A549 (cell line): ENCODE measurements at regions not wholly inside any gene's neighbourhood (a gene's known extent, or its start where the extent isn't known, plus 50 kb on each side); places are given as distances from the start of the nearest gene placed in this dataset.
"Not testable (repeated sequence)": the region's sequence is repeated elsewhere in the genome, so short reads cannot be mapped to it uniquely, and the experiment has no call there.

Source experiments
- ATAC-seq, 2 experiments: fragments of 200-7000 bp in 1 of 2; fragments of >200 bp in 1 of 2; cut with Nextera tagmentation in 1 of 2; cut with Tn5 transposase in 1 of 2; 3 replicates each; pipeline versions ENCODE4 v1.8.0 to v1.9.1; 2018 to 2020; ENCODE audit warnings: mild to moderate bottlenecking in 1 of 2, moderate library complexity in 1 of 2
- CTCF ChIA-PET: fragments of 300-600 bp; sonication (Branson Sonifier 250); formaldehyde crosslinking; extraction: SDS; loops from one replicate; lab custom pipeline; 2021; ENCODE audit warnings: antibody characterized with exemption, inconsistent platforms; lab: Yijun Ruan, JAX
- POLR2A ChIA-PET: fragments of 350-600 bp; formaldehyde crosslinking; extraction: SDS; loops from one replicate; lab custom pipeline; 2021; ENCODE audit warnings: antibody characterized with exemption, inconsistent platforms; lab: Yijun Ruan, JAX
- DNase-seq, 2 experiments: peaks; one replicate each; pipeline versions ENCODE4 v3.0.0 to v3.0.0-alpha.2; 2011 to 2016; ENCODE audit warnings: low read depth in 1 of 2, low spot score in 1 of 2
- FAIRE-seq: peaks from 2 replicates; lab custom pipeline; 2011; peaks lifted over from hg19 to GRCh38; lab: Jason Lieb, UNC
- H3K27ac ChIP-seq, 2 experiments: fragments of >200 bp; sonication (Bioruptor Twin); formaldehyde crosslinking; 3 replicates each; pipeline ENCODE4 v1.5.1; 2016 to 2017
- H3K4me1 ChIP-seq: fragments of >200 bp; sonication (Bioruptor Twin); formaldehyde crosslinking; 3 replicates; pipeline ENCODE4 v1.6.1; 2016
- H3K4me2 ChIP-seq: fragments of >200 bp; sonication (Bioruptor Twin); formaldehyde crosslinking; 3 replicates; pipeline ENCODE4 v1.6.1; 2016
- H3K4me3 ChIP-seq: fragments of >200 bp; sonication (Bioruptor Twin); formaldehyde crosslinking; 3 replicates; pipeline ENCODE4 v1.5.1; 2016
- H3K9me3 ChIP-seq: fragments of >200 bp; sonication (Bioruptor Twin); formaldehyde crosslinking; 3 replicates; pipeline ENCODE4 v1.6.1; 2016
- CBX8 ChIP-seq: fragments of 200-600 bp; sonication (generic); IDR thresholded peaks from 2 replicates; pipeline ENCODE4 v1.6.1; 2016
- RNF2 ChIP-seq: fragments of 200-600 bp; sonication (generic); IDR thresholded peaks from 2 replicates; pipeline ENCODE4 v1.6.1; 2016; ENCODE audit warnings: low read depth, mild to moderate bottlenecking, antibody characterized with exemption, moderate library complexity, borderline replicate concordance
- WGBS: methylation state at CpG from one replicate; pipeline ENCODE4 v1.1.6; 2017; ENCODE audit errors: missing lambda C conversion rate; 5-methylcytosine and 5-hydroxymethylcytosine counted together

- H3K27ac ChIP-seq: peak overlapping the region in 1 of 2 experiments; percentile 51; a peak in 3 of 6 replicates
- no peaks in the 10 kb centered on the region for H3K4me1 ChIP-seq
- DNase-seq: no peak
- FAIRE-seq: no peak
- H3K4me3 ChIP-seq: peak overlapping the region; percentile 49
- 5% methylated on average over 79 of the region's 85 CpGs for WGBS
- no peaks in the 10 kb centered on the region for H3K9me3 ChIP-seq
- ChIA-PET POLR2A (no interaction called here), CTCF (no interaction called here)
- ATAC-seq: no peak
- H3K4me2 ChIP-seq: peak overlapping the region; percentile 83
- TF ChIP-seq CBX8 (no peak), RNF2 (peak; percentile 87)
These were observed 135.9 kb downstream of the ZNF92 start for GRCh38 chr7:65509368-65510186.

GRCh38 chr7:65510187-65510538, 136.5 kb downstream of the ZNF92 start:
- H3K27ac ChIP-seq, H3K4me1 ChIP-seq, H3K9me3 ChIP-seq, ATAC-seq, CTCF ChIA-PET, FAIRE-seq, DNase-seq, POLR2A ChIA-PET: not testable (repeated sequence)
- 67% methylated on average over 1 of the region's 1 CpG for WGBS
- H3K4me2 ChIP-seq: peak overlapping the region; percentile 83
- peak overlapping the region; percentile 49 for H3K4me3 ChIP-seq

DNA sequence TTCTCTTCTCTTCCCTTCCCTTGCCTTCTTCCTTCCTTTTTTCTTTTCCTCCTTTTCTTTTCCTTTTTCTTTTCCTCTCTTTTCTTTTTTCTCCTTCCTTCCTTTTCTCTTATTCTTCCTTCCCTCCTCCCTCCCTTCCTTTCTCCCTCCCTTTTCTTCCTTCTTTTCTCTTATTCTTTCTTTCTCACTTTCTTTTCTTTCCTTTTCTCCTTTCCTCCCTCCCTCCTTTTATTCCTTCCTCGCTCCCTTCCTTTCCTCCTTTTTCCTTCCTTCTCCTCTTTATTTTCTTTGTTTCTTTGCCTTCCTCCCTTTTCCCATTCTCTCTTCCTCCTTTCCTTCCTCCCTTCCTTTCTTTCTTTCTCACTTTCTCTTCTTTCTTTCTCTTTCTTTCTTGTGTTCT, 146.1 kb downstream of the ZNF92 start:
- DNase-seq, FAIRE-seq, ATAC-seq, H3K27ac ChIP-seq, POLR2A ChIA-PET, H3K4me3 ChIP-seq, H3K4me2 ChIP-seq, H3K9me3 ChIP-seq, CTCF ChIA-PET, H3K4me1 ChIP-seq: not testable (repeated sequence)
- WGBS: no CpG with 5 or more reads among the region's 1 CpG

GRCh38 chr7:65545465-65546161, 172.0 kb downstream of the ZNF92 start:
- POLR2A ChIA-PET, H3K9me3 ChIP-seq, CTCF ChIA-PET, H3K4me3 ChIP-seq, ATAC-seq, H3K4me2 ChIP-seq, H3K27ac ChIP-seq, DNase-seq, FAIRE-seq, H3K4me1 ChIP-seq: not testable (repeated sequence)
- WGBS: no CpG with 5 or more reads among the region's 5 CpGs

GRCh38 chr7:65549589-65550443, 176.2 kb downstream of the ZNF92 start:
- ATAC-seq, DNase-seq, H3K27ac ChIP-seq, H3K4me1 ChIP-seq, POLR2A ChIA-PET, CTCF ChIA-PET, H3K9me3 ChIP-seq, H3K4me3 ChIP-seq, H3K4me2 ChIP-seq, FAIRE-seq: not testable (repeated sequence)
- WGBS: no CpG with 5 or more reads among the region's 2 CpGs

DNA sequence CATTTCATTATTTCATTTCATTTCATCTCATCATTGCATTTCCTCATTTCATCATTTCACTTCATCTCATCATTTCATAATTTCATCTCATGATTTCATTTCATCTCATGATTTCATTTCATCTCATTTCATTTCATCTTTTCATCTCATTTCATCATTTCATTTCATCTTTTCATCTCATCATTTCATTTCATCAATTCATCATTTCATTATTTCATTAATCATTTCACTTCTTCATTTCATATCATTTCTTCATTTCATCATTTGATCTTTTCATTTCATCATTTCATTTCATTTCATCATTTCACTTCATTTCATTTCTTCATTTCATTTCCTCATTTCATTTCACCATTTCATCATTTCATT, 176.8 kb downstream of the ZNF92 start:
- ATAC-seq, CTCF ChIA-PET, H3K9me3 ChIP-seq, H3K4me3 ChIP-seq, DNase-seq, H3K4me1 ChIP-seq, POLR2A ChIA-PET, FAIRE-seq, H3K27ac ChIP-seq, H3K4me2 ChIP-seq: not testable (repeated sequence)

- 37% methylated on average over 1 of the region's 1 CpG for WGBS
- H3K9me3 ChIP-seq, H3K4me3 ChIP-seq, H3K27ac ChIP-seq, FAIRE-seq, CTCF ChIA-PET, DNase-seq, POLR2A ChIA-PET, H3K4me2 ChIP-seq, H3K4me1 ChIP-seq, ATAC-seq: not testable (repeated sequence)
These were observed 177.4 kb downstream of the ZNF92 start for GRCh38 chr7:65551042-65551441.

DNA sequence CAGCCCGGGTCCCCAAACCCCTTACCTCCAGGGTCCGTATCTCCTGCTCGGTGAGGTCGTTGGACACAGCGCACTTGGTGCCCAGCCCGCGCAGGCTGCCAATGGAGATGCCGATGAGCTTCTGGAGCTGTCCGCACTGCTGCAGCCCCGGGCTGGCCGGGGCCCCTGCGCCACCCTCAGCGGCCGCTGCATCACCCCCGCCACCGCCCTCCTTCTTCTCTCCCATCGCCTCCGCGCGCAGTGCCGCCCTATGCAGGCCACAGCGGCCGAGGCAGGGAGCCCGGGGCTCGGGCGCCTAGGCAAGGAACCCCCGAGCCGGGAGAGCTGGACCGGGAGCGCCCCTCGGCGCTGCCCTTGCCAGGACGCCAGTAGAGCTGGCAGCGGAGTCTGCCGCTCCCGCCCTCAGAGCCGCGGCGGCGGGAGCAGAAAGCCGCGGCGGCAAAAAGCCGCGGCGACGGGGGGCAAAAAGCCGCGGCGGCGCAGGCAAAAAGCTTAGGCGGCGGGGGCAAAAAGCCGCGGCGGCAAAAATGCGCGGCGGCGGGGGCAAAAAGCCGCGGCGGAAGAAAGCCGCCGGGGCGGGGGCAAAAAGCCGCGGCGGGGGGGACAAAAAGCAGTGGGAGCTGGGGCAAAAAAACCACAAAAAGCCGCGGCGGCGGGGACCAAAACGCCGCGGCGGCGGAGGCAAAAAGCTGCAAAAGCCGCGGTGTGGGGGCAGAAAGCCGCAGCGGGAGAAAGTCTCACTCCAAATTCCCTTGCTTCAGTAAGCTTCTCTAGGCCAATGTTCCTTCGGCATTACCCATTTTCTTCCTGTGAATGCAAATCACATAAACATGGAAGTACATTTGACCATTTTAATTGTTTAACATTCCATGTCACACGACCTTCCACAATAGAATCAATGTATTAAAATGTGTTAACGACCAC, 181.2 kb downstream of the ZNF92 start:
- POLR2A ChIA-PET, DNase-seq, FAIRE-seq, H3K9me3 ChIP-seq, H3K27ac ChIP-seq, H3K4me3 ChIP-seq, H3K4me1 ChIP-seq, H3K4me2 ChIP-seq, CTCF ChIA-PET: not testable (repeated sequence)
- ATAC-seq: peak; percentile 65 to 71; a peak in 4 of 6 replicates
- WGBS: no CpG with 5 or more reads among the region's 85 CpGs

DNA sequence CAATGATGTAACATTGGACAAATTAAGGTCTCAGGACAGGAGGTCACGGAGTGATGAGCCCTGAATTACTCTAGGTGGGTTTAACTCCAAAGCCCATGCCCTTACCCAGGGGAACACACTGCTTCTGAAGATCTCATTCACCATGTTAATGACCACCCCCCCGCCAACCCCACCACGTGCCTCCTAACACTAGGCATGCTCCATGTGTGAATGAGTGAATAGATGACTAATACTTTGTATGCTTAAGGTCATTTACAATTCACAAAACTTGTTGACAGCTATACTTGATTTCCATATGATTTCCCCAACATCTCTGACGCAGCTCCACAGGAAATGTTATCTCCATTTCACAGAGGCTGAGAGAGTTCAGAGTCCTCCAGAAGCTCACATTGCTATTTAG, 184.9 kb downstream of the ZNF92 start:
- CTCF ChIA-PET, H3K4me3 ChIP-seq, POLR2A ChIA-PET, H3K27ac ChIP-seq, ATAC-seq, H3K4me2 ChIP-seq, H3K4me1 ChIP-seq, H3K9me3 ChIP-seq, FAIRE-seq: not testable (repeated sequence)
- peak in 1 of 2 experiments; percentile 4 for DNase-seq
- 20% methylated on average over 4 of the region's 4 CpGs for WGBS
